ENCODE measurements at regions not wholly inside any gene's neighbourhood (a gene's known extent, or its start where the extent isn't known, plus 50 kb on each side); places are given as distances from the start of the nearest gene placed in this dataset.
A peak's percentile ranks its signal among the peaks of the same experiment; 100 is the strongest.

DNA sequence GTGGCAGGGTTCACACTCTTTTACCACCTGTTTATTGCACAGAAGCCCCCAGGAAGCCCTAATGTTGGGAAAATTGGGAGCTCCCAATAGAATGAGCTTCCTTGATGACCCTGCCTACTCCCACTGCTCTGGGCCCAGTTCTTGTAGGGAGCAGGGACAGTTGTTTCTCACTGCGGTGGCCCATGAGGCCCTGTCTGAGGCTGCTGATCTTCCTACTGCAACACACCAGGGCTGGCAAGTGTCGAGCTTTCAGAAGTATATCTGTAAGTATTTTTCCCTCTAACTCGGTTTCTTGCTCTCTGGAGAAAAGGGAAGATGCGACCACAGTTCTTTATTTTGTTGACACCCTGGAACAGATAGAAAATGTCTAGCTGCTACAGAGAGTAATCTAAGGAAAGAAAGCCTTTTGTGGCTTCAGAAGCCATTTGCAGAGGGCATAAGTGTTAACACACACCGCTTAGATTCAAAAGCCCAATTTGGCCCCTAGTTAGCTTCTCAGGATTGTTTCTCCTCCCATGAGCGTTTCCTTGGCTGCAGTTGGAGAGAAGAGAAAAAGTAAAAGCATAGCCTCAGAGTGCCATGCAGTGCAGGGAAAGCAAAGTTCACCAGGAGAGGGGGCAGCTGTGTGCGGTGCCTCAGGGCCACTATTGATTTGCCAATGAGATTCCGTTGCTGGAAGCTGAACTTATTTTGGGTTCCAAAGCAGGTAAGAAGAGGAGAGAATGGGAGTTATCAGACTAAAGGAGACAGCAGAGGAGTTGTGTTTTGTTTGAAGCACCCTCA, 102.6 kb downstream of the SELENOF start:
- TF ChIP-seq, protein P1, sequence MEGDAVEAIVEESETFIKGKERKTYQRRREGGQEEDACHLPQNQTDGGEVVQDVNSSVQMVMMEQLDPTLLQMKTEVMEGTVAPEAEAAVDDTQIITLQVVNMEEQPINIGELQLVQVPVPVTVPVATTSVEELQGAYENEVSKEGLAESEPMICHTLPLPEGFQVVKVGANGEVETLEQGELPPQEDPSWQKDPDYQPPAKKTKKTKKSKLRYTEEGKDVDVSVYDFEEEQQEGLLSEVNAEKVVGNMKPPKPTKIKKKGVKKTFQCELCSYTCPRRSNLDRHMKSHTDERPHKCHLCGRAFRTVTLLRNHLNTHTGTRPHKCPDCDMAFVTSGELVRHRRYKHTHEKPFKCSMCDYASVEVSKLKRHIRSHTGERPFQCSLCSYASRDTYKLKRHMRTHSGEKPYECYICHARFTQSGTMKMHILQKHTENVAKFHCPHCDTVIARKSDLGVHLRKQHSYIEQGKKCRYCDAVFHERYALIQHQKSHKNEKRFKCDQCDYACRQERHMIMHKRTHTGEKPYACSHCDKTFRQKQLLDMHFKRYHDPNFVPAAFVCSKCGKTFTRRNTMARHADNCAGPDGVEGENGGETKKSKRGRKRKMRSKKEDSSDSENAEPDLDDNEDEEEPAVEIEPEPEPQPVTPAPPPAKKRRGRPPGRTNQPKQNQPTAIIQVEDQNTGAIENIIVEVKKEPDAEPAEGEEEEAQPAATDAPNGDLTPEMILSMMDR (conservative IDR thresholded peaks at IDR 0.05; ENCODE audit: low read length): 0 out of 2 replicates have a peak, but pooled peaks have one; percentile 12
- TF ChIP-seq EZH2phosphoT487 (IDR thresholded peaks at IDR 0.05; ENCODE audit: borderline replicate concordance): no peak

Data from Loucy (cell line).